GM18868 (cell line): ENCODE measurements at regions not wholly inside any gene's neighbourhood (a gene's known extent, or its start where the extent isn't known, plus 50 kb on each side); places are given as distances from the start of the nearest gene placed in this dataset.
"Not testable (repeated sequence)": the region's sequence is repeated elsewhere in the genome, so short reads cannot be mapped to it uniquely, and the experiment has no call there.

ENCODE experiments used
- ATAC-seq: cut with Tn5 transposase; IDR thresholded peaks from one replicate; pipeline ENCODE4 v1.9.1; 2021; ENCODE audit warnings: mild to moderate bottlenecking, moderate library complexity; ENCODE audit not compliant: unreplicated experiment

DNA sequence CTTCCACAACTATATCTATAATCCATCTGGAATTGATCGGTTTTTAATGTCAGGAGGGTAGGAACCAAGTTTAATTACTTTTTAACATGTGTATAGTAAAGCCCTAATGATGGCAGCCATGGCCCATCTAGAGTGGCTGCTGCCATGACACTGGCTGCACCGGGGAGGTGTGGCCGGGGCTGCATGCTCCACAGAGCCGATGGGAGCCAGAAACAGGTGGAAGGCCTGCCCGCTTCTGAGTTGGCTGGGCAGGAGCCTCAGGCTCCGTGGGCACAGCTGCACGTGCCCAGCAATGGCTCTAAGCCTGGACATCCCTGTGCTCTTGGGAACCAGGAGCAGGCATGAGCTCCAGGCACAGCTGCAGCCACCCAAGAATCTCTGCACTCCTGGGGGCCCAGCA lies 73.0 kb downstream of the GBP6 start:
- no peak for ATAC-seq

DNA sequence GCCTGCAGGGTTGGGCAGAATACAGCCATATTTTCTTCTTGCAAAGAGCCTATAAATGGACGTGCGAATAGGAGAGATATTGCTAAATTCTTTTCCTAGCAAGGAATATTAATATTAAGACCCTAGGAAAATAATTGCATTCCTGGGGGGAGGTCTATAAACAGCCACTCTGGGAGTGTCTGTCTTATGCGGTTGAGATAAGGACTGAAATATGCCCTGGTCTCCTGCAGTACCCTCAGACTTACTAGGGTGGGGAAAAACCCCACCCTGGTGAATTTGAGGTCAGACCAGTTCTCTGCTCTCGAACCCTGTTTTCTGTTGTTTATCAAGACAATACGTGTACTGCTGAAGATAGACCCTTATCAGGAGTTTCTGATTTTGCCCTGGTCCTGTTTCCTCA lies 74.4 kb downstream of the GBP6 start:
- not testable (repeated sequence) for ATAC-seq

DNA sequence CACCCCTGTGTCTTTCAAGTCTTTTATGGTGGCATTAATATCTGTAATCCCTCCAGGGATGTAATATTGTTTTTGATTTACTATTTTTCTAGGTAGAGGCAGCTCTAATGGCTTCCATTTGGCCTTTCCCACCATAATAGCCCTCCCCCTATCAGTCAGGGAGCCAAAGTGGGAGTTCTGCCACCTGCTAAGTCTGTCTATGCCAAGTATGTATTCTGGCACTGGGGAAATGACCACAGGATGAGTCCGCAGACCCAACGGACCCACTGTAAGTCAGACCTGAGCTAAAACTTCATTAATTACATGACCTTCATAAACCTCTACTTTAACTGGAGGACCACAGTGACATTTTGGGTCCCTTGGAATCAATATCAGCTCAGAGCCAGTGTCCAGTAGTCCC lies 77.1 kb downstream of the GBP6 start:
- no peak for ATAC-seq

DNA sequence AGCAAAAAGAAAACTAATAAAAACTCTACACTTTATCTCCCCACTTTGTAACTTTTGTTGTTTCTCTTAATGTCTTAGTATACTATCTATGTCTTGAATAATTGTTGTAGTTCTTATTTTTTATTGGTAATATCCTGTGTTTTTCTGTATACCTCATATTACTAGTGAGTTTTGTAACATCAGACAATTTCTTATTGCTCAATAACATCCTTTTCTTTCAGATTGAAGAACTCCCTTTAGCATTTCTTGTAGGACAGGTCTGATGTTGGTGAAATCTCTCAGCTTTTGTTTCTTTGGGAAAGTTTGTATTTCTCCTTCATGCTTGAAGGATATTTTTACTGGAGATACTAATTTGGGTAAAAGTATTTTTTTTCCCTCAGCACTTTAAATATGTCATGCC lies 79.8 kb upstream of the LRRC8B start:
- no peak for ATAC-seq

DNA sequence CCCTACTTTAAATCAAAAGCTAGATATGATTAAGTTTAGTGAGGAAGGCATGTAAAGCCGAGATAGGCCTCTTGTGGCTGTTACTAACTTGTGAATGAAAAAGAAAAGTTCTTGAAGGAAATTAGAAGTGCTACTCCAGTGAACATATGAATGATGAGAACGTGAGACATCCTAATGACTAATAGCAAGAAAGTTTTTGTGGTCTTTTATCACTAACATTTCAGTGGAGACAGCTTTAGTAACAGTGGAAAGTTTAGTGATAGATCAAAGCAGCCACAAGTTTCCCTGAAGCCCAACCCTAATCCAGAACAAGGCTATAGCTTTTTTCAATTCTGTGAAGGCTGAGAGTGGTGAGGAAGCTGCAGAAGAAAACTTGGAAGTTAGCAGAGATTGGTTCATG lies 73.6 kb upstream of the LRRC8B start:
- peak; percentile 84 for ATAC-seq

DNA sequence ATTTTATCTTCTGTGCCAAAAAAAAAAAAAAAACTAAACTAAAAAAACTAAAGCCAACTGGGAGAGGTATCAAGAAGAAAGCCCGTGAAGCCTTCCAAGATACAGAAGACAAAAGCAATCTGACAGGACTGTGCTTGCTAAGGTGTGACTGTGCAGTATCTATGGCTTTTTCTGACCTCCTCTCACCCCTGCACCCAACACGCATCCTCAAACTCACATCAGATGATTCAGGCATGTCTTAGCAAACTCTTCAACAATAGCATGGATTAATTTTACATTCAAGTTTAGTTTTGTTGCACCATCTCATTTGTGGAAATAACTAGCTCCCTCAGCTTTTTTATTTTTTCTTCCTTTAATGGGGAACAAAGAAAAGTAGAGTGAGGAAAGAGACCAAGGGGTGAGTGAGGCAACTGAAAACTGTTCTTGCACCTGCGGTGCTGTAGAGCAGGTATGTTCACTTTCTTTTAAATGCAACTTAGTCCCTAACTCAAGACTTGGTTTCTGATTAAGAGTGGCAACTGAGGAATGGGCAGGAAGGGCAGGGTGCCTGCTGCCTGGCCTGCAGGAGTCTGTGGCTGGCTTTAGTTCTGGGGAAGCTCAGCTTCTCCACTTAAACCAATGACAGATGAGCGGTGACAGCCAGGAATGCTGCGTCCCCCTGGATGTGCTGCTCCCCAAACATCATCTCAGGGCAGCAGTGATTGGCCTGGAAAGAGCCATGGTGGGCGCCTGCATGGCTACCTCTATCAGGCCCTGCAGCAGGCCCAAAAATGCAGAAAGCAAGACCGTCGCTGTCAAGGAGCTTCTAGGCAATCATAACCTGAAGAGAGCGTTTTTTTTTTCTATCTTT lies 71.3 kb upstream of the LRRC8B start:
- ATAC-seq = no peak

DNA sequence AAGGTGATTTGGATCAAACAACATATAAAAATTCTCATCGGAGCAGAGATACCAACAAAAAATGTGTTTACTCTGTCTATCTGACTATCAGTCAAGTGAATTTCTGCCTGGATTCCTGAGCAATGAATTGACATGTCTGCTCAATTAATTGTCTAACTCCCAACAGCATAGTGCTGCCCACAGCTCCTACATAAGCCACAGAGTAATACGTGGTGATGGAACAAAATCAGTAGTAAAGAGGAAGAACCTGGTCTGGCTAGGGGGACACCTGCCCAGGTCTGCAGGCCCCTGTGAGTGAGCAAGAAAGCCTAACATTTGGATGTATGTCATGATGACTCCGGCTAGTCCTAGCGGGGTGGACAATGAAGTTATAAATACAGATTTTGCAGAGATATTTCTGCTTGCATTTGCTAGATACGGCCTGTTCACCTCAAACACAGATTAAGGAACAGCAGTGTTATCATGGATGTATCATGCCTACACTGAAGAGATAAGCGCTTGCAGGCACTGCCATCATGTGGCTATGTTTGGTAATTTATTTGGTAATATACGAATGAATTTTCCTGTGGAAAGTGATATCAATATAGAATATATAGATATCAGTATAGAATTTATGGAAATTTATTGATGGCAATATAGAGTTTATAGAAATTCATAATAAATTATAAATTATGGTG lies 69.6 kb upstream of the LRRC8B start:
- no peak for ATAC-seq

DNA sequence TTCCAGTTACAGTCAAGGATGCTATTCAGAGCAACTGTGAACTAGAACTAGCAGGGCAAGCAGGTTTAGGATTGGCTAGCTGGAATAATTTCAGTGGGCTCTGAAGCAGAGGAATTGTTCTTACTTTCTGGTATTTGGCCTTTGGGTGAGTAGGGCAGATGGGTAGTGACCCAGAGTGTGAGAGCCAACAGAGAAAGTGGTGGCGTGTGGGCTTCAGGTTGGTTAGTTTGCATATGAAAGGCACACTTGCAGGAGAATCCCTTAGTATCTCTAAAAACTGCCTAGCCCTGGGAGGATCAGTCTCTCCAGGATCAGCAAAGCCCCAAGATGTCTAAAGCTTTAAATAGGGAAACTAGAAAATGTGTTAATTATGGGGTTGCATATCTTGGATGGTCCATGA lies 67.6 kb upstream of the LRRC8B start:
- no peak for ATAC-seq

DNA sequence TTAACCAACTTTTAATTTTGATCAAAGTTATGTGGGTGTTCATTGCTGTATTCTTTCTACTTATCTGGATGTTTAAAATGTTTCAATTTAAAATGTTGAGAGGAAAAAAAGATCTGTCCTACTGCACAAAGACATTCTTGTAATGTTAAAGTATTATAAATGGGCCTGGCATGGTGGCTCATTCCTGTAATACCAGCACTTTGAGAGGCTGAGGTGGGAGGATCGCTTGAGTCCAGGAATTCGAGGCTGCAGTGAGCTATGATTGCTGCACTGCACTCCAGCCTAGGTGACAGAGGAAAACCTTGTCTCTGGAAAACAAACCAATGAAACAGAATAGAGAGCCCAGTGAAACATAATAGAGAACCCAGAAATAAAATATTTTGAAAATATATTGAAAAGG lies 65.5 kb upstream of the LRRC8B start:
- no peak for ATAC-seq

DNA sequence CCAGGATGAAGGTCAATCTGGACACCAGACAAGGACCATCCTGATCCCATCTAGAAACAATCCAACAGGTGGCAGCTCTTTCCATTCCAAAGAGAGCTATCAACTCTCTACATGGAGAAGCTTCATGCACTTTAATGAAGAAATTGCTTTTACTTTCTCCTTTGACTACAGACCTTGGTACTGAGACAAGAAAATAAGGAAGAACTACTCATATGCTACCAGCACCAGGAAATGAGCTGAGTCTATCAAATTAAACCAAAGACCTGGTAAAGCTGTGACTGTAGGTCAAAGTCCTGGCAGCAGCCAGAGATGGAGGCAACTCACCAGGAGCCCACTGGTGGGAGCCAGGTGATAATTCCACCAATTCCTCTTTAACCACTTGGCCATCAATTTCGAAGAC lies 64.3 kb upstream of the LRRC8B start:
- ATAC-seq = no peak

DNA sequence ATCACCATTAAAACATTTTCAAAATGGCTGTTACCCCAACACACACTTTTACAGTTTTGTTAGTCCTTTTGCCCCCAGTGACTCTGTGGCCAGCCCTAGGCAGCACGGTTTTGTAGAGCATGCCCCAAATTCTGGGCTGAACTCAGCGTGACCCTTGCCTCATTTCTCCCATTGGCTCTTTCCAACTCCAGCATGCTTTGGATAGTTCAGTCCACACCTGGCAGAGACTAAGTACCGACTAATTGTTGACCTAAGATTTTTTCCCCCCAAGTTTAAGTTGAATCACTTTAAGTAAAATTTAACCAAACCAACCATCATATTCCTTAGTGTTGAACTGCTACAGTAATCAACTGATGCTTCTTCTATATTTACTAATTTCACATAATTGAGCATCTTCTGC lies 62.4 kb upstream of the LRRC8B start:
- ATAC-seq = no peak

DNA sequence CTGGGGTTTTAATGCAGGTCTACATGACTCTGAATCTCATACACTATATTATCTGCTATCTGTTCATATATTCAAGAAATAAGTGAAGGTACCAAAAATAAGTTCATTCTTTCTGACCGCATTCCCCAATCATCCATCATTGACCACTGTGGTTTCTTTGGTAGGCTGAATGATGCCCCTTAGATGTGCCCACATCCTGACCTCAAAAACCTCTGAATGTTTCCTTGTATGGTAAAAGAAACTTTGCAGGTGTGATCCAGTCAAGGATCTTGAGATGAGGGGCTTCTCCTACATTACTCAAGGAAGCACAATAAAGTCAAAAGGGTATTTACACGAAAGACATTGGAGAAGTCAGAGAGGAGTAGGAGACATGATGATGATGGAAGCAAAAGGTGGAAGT lies 60.6 kb upstream of the LRRC8B start:
- no peak for ATAC-seq

DNA sequence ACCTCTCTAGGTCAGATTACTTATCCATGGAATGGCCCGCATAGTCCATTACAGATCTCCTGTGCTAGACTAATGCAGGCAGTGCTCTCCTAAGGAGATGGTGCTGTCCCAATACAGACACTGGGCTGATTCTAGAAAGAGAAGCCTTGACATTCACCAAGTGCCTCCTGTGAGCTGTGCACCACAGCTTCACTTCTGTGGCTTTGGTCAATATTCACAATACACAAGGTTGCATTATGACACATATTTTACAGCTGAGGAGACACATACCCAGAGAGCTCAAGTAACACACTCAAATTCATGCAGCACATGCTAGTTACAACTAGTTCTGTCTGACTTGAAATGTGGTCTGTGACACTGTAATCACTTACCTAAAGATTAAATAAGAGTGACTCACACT lies 59.4 kb upstream of the LRRC8B start:
- peak; percentile 85 for ATAC-seq

DNA sequence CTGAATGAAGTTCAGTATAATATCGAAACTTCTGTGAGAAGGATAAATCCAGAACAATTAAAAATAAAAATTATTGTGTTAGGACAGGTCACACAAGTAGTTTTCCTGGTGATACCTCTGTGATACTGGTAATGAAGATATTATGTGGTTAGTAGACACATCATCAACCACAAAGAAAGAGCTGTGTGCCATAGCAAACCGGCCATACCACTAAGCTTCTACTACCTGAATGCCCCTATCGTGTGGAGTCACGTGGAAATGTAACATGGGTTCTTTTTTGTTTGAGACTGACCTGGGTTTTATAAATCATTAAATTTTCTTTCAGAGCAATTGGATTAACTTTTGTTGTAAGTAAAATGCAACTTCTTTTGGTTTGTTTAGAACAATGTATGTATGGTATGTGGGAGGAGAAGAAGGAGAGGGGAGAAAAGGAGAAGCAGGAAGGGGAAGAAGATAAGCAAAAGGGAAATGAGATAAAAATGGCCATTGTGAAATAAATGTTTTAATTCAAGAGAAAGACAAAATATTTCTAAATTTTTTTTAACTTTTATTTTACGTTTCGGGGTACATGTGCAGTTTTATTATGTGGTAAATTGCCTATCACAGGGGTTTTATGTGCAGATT lies 58.2 kb upstream of the LRRC8B start:
- ATAC-seq = no peak

DNA sequence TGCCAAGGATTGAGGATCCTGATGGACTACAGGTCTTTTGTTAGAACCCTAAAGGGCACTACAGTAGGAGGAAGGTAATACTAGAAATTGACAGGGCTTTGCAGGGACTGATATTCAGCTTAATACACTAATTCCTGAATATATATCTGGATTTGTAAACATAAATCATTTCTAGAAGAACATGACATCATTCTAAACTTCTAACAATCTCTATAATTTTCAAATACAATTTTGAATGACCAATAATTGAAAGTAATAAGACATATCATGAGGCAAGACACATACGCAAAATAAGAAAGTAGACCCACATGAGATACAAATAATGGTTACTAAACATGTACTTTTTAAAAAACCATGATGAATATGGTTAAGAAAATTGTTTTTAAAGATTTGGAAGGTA lies 52.4 kb upstream of the LRRC8B start:
- ATAC-seq = no peak

DNA sequence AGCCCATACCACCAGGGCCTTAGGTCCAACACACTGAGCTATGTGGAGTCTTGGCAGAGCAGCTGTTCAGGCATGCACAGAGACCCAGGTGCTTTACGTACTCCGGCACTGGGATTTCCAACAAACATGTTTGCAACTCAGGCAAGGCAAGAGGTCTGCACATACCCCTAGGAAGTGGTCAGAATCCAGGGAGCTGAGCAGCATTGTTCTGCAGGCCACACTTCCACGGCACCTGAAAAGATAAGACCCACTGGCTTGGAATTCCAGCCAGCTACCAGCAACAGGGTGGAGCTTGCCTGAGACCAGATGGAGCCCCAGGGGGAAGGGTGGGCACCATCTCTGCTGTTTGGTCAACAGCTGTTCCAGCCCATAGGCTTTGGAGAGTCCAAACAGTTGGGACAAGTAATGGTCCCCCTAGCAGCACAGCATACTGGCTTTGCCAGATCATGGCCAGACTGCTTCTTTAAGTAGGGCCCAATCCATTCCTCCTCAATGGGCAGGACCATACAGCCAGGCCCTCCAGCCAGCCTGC lies 51.7 kb upstream of the LRRC8B start:
- ATAC-seq = no peak
